SJCRH30 (cell line): ENCODE measurements at regions not wholly inside any gene's neighbourhood (a gene's known extent, or its start where the extent isn't known, plus 50 kb on each side); places are given as distances from the start of the nearest gene placed in this dataset.

Experiments
- DNase-seq, 2 experiments: peaks; one replicate each; pipeline ENCODE4 v3.0.0-alpha.2; 2015 to 2020
- H3K27ac ChIP-seq: fragments of 250-450 bp; sonication (Bioruptor Pico); 2 replicates; pipeline ENCODE4 v1.5.1; 2020; ENCODE audit warnings: mild to moderate bottlenecking, moderate library complexity
- H3K27me3 ChIP-seq: fragments of 250-450 bp; sonication (Bioruptor Pico); 2 replicates; pipeline ENCODE4 v1.5.1; 2020; ENCODE audit warnings: mild to moderate bottlenecking, moderate library complexity
- H3K36me3 ChIP-seq: fragments of 250-450 bp; sonication (Bioruptor Pico); 2 replicates; pipeline ENCODE4 v1.5.1; 2020; ENCODE audit warnings: mild to moderate bottlenecking, moderate library complexity
- H3K4me1 ChIP-seq: fragments of 250-450 bp; sonication (Bioruptor Pico); 2 replicates; pipeline ENCODE4 v1.5.1; 2020; ENCODE audit warnings: mild to moderate bottlenecking, moderate library complexity
- H3K4me3 ChIP-seq: fragments of 250-450 bp; sonication (Bioruptor Pico); 2 replicates; pipeline ENCODE4 v1.5.1; 2020; ENCODE audit warnings: mild to moderate bottlenecking, moderate library complexity
- H3K9me3 ChIP-seq: fragments of 250-450 bp; sonication (Bioruptor Pico); replicated peaks from 2 replicates; pipeline ENCODE4 v1.5.1; 2020; ENCODE audit warnings: mild to moderate bottlenecking, moderate library complexity

- no peak for DNase-seq
- H3K4me3 ChIP-seq = no peak overlapping the region
- no peaks in the 10 kb centered on the region for H3K9me3 ChIP-seq
- H3K4me1 ChIP-seq = no peaks in the 10 kb centered on the region
- H3K27me3 ChIP-seq = no peaks in the 10 kb centered on the region
- no peak overlapping the region for H3K27ac ChIP-seq
- no peaks in the 10 kb centered on the region for H3K36me3 ChIP-seq
Observed at GRCh38 chr5:23234197-23234596, 273.2 kb upstream of the PRDM9 start.

GRCh38 chr5:23223846-23224245 lies 283.6 kb upstream of the PRDM9 start:
- no peaks in the 10 kb centered on the region for H3K27me3 ChIP-seq
- H3K4me3 ChIP-seq = no peak overlapping the region
- H3K9me3 ChIP-seq = no peaks in the 10 kb centered on the region
- H3K36me3 ChIP-seq = no peaks in the 10 kb centered on the region
- no peaks in the 10 kb centered on the region for H3K4me1 ChIP-seq
- no peak overlapping the region for H3K27ac ChIP-seq
- DNase-seq = peak in 1 of 2 experiments; percentile 5

DNA sequence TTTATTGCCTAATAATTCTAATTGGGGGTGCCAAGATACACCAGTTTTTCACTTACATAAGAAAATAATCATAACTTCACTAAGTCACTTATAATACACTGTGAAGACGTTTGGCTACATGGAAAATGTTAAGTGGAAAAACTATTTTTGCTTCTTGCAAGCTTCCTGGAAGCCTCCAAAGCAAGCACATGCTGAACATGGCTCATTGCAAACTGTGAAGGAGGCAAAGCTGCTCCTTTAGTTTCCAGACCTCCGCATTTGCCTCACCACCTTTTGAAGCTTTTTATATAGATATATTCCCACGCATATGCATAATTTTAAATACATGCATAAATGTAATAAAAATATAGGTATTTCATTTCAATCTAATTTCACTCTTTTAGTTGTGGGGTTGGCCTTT lies 285.6 kb upstream of the PRDM9 start:
- no peak overlapping the region for H3K27ac ChIP-seq
- H3K27me3 ChIP-seq = no peaks in the 10 kb centered on the region
- no peaks in the 10 kb centered on the region for H3K36me3 ChIP-seq

DNA sequence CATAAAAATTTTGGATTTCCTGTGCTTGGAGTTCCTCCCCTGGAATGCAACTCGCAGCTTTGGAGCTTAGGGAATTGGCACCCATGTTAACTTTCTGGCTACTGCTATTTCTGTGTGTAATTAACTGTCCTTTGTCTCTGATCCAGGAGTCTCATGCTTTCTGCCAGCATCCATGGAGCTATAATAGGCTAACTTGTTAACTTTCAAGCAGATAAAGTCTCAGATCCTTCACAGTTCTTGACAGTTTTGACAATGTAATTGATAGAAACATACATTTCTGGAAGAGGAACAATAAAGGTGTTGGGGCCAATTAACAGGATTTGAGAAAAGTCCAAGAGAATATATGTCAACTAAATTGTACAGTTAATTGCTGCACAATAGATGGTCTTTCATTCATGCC lies 290.2 kb upstream of the PRDM9 start:
- Histone ChIP-seq H3K4me3 (no peak overlapping the region), H3K9me3 (no peaks in the 10 kb centered on the region), H3K4me1 (no peaks in the 10 kb centered on the region), H3K36me3 (no peaks in the 10 kb centered on the region), H3K27ac (no peak overlapping the region), H3K27me3 (no peaks in the 10 kb centered on the region)
- DNase-seq = no peak

More for the DNA sequence above, 285.6 kb upstream of the PRDM9 start:
- Histone ChIP-seq H3K4me1 (no peaks in the 10 kb centered on the region), H3K9me3 (no peaks in the 10 kb centered on the region), H3K4me3 (no peak overlapping the region)
- no peak for DNase-seq

GRCh38 chr5:23216345-23216744 lies 291.1 kb upstream of the PRDM9 start:
- Histone ChIP-seq H3K4me3 (no peak overlapping the region), H3K27me3 (no peaks in the 10 kb centered on the region), H3K27ac (no peak overlapping the region), H3K4me1 (no peaks in the 10 kb centered on the region), H3K36me3 (no peaks in the 10 kb centered on the region), H3K9me3 (no peaks in the 10 kb centered on the region)
- DNase-seq = no peak

DNA sequence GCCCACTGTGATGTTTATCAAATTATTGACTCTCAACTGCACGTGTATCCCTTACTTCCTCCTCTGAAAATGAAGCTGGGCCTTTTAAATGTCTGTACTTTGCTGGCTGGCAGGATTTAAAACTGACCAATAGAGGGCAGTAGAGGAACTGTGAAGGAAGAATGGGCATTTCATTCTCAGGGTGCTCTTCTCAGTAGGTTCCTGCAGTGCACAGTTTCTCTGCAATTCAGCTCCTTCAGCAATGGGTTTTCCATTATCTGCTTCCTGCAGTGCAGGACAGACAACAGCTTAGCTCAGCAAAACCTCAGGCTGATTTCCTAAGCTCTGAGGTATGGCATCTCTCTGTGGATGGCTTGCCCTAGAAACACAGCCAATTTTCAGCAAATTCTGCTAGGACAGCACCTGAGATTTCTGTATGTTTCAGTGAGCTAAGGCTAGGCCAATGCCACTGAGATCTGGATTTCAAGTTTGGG lies 298.4 kb upstream of the PRDM9 start:
- no peaks in the 10 kb centered on the region for H3K36me3 ChIP-seq
- peak; percentile 29 to 70 for DNase-seq
- no peak overlapping the region for H3K4me3 ChIP-seq

DNA sequence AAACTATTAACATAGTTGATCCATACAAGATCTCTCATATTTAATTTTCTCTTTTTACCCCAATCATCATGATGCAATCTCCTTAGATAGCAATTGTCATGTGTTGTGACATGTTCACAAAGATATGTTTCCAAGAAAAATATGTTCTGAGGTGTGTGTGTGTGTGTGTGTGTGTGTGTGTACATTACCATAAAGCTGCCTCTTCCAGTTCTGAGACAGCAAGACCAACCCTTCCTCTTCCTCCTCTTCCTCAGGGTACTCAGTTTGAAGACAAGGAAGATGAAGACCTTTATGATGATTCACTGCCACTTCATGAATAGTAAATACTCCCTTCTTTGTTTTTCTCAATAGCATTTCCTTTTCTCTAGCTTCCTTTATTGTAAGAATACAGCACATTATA lies 303.3 kb upstream of the PRDM9 start:
- no peak for DNase-seq
- H3K27ac ChIP-seq = no peak overlapping the region
- no peaks in the 10 kb centered on the region for H3K36me3 ChIP-seq
- no peaks in the 10 kb centered on the region for H3K27me3 ChIP-seq
- no peaks in the 10 kb centered on the region for H3K4me1 ChIP-seq
- H3K4me3 ChIP-seq = no peak overlapping the region
- H3K9me3 ChIP-seq = no peaks in the 10 kb centered on the region

More for the DNA sequence above, 298.4 kb upstream of the PRDM9 start:
- Histone ChIP-seq H3K27ac (no peak overlapping the region), H3K27me3 (no peaks in the 10 kb centered on the region), H3K4me1 (no peaks in the 10 kb centered on the region), H3K9me3 (no peaks in the 10 kb centered on the region)

- no peak overlapping the region for H3K4me3 ChIP-seq
- no peak overlapping the region for H3K27ac ChIP-seq
- no peaks in the 10 kb centered on the region for H3K9me3 ChIP-seq
- DNase-seq = no peak
- no peaks in the 10 kb centered on the region for H3K36me3 ChIP-seq
- H3K27me3 ChIP-seq = no peaks in the 10 kb centered on the region
- no peaks in the 10 kb centered on the region for H3K4me1 ChIP-seq
Observed at GRCh38 chr5:23169660-23170416, 316.7 kb upstream of the CDH12 start.

- Histone ChIP-seq H3K27me3 (no peaks in the 10 kb centered on the region), H3K27ac (no peak overlapping the region), H3K4me1 (no peaks in the 10 kb centered on the region), H3K36me3 (no peaks in the 10 kb centered on the region), H3K9me3 (no peaks in the 10 kb centered on the region), H3K4me3 (no peak overlapping the region)
- no peak for DNase-seq
Observed at GRCh38 chr5:23164971-23165370, 311.8 kb upstream of the CDH12 start.

DNA sequence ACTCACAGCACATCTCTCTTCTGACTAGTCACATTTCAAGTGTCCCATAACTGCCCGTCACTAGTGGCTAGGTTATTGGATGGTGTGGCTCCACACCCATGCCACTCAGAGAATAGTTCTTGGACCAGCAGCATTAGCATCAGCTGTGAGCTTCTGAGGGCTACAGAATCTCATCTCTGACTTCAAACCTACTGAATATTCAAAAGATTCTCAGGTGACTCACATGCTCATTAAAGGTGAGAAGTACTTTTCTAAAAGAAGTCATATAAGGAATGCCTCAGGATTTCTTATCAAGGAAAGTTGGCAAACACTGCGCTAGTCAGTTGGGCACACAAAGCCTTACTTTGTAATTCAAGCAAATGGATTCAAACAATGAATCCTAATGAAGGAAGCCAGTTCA lies 305.0 kb upstream of the CDH12 start:
- Histone ChIP-seq H3K36me3 (no peaks in the 10 kb centered on the region), H3K27me3 (no peaks in the 10 kb centered on the region), H3K4me1 (no peaks in the 10 kb centered on the region), H3K9me3 (no peaks in the 10 kb centered on the region), H3K4me3 (no peak overlapping the region), H3K27ac (no peak overlapping the region)
- DNase-seq = no peak

DNA sequence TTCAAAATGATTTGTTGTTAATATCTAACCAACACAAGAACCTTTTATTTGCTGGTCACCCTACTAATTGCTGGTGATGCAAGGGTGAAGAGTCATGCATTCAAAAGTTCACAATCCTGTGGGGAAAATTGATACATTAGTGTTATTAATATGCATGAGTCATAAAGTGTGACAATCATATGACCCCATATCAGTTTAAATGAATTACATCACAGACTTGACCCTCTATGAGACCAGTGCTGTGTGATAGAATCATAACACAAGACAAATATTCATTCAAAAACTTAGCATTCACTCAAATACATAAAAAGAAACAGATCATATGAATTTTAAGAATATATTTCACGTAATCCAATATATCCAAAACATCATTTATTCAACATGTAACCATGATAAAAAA lies 304.6 kb upstream of the CDH12 start:
- Histone ChIP-seq H3K4me3 (no peak overlapping the region), H3K36me3 (no peaks in the 10 kb centered on the region), H3K27ac (no peak overlapping the region), H3K9me3 (no peaks in the 10 kb centered on the region), H3K4me1 (no peaks in the 10 kb centered on the region), H3K27me3 (no peaks in the 10 kb centered on the region)
- no peak for DNase-seq

- no peaks in the 10 kb centered on the region for H3K4me1 ChIP-seq
- H3K4me3 ChIP-seq = no peak overlapping the region
- DNase-seq = no peak
Observed at GRCh38 chr5:23157169-23157568, 304.0 kb upstream of the CDH12 start.

GRCh38 chr5:23147625-23148024 lies 294.5 kb upstream of the CDH12 start:
- Histone ChIP-seq H3K4me3 (no peak overlapping the region), H3K9me3 (no peaks in the 10 kb centered on the region), H3K4me1 (no peaks in the 10 kb centered on the region), H3K27me3 (no peaks in the 10 kb centered on the region), H3K27ac (no peak overlapping the region), H3K36me3 (no peaks in the 10 kb centered on the region)
- DNase-seq = no peak

More at GRCh38 chr5:23157169-23157568, 304.0 kb upstream of the CDH12 start:
- H3K27me3 ChIP-seq = no peaks in the 10 kb centered on the region
- H3K9me3 ChIP-seq = no peaks in the 10 kb centered on the region
- no peak overlapping the region for H3K27ac ChIP-seq
- no peaks in the 10 kb centered on the region for H3K36me3 ChIP-seq

- no peaks in the 10 kb centered on the region for H3K9me3 ChIP-seq
Observed at GRCh38 chr5:23146183-23146582, 293.0 kb upstream of the CDH12 start.

DNA sequence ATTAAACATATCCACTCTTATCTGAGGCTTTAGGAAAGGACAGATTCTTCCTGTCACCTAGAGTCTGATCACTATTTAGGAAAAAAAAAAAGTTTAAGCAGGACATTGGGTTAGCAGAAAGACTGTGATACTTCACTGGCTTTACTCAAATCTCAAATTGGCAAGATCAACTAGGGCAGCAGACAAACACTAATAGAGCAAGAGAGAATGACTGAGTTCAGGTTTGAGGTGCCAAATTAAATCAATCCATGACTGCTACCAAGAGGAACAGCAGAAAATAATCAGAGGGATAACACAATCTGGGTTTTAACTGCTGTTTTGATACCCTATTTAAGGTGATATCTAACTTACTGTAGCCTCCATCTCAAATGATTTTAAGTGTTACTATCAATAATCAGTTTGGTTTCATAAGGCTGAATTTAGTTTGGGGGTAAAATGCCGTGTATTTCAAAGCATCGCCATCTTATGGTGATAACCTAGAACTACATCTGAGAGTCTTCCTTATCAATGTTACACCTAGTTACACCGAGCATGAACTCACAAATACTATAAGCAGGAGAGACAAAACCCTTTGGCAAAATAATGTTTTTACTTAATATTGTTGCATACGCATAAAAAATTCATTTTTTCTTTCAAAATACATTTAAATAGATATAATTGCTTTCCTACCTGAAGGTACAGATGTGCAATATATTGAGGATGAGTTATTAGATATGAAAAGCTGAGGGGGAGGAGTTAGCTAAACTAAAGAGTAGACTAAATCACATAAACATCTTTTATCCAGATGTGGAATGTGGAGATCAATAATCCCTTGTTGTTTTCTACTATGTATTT lies 286.4 kb upstream of the CDH12 start:
- Histone ChIP-seq H3K27ac (no peak overlapping the region), H3K9me3 (no peaks in the 10 kb centered on the region), H3K4me3 (no peak overlapping the region), H3K27me3 (no peaks in the 10 kb centered on the region), H3K36me3 (no peaks in the 10 kb centered on the region), H3K4me1 (no peaks in the 10 kb centered on the region)
- peak in 1 of 2 experiments; percentile 63 for DNase-seq

More at GRCh38 chr5:23146183-23146582, 293.0 kb upstream of the CDH12 start:
- Histone ChIP-seq H3K27ac (no peak overlapping the region), H3K4me1 (no peaks in the 10 kb centered on the region), H3K36me3 (no peaks in the 10 kb centered on the region), H3K4me3 (no peak overlapping the region), H3K27me3 (no peaks in the 10 kb centered on the region)
- DNase-seq = no peak
